ENCODE measurements at regions not wholly inside any gene's neighbourhood (a gene's known extent, or its start where the extent isn't known, plus 50 kb on each side); places are given as distances from the start of the nearest gene placed in this dataset.

DNA sequence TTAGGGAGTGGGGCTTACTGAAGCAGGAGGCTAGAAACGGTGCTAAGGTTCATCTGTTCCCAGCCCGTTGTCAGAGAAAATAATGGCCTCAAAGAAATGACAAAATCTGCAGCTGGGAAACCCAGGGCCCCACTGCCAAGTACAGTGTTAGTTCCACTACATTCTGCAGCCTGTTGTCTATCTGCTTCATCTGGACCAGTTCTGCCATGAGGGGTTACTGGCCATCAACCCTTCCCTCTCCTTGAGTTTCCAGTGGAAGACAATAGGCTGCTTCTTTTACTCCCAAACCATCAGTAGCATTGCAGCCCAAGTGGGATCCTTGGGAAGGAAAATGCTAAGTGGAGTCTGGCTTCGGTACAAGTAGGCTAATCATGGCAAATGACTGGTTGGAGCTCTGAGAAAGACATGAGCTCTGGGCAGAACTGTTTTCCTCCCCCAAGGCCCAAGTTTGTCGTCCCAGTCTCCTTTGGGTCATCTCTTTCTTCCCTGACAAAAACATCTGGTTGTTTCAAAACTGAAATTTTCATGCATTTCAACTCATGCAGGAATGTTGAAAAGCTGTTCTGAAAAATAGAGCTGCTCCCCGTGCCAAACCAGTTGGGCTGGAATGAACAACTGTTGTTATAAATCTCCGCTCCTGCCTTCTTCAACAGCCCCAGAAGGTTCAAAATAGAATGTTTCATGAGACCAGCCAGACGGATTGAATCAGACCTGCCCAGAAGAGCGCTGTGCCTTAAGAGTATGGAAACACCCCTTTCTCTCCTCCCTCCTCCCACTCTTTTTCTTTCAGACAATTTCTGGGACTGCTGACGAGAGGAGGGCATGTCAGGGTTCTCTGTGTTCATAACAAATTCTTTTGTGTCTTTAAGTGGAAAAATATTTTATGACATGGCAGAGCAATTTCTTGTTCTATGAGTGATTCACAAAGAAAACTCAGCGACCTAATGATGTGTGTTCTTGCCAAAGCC lies 116.6 kb downstream of the RAB18 start:
- intact Hi-C loops (cut with DNase I), result no loop called here
- no peak for TF ChIP-seq POLR2A (IDR thresholded peaks at IDR 0.05)
- peak in 1 of 2 donors; percentile 72 for TF ChIP-seq POLR2AphosphoS5 (IDR thresholded peaks at IDR 0.05; ENCODE audit: insufficient read depth in 1 of 2, low read depth in 1 of 2)
- Histone ChIP-seq H3K27me3 (no peaks in the 10 kb centered on the region), H3K4me1 (peaks cover 21% of the 10 kb centered on the region), H3K27ac (peak overlapping the region; percentile 64), H3K4me3 (peak overlapping the region; percentile 4 to 19), H3K9me3 (no peaks in the 10 kb centered on the region), H3K36me3 (no peaks in the 10 kb centered on the region)
- peak in 1 of 2 donors; percentile 84 for DNase-seq (ENCODE audit: extremely low spot score in 2 of 2)

DNA sequence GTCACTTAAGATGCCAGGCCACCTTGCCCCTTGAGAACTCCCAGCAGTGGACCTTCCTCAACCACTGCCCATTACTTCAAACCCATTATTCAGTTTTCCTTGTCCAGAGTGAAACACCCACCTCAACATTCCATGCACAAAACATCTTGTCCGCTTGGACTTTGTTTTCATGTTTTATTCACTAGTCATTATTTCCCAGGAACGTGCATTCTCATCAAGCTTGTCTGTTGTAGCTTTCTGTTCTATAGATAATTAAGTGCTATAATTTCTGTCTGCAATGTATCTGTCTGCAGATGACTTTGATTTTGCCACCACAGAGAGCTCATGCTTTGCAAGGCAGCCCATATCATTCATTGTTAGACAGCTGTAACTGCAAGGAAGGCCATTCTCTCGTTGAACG lies 117.4 kb downstream of the RAB18 start:
- TF ChIP-seq POLR2AphosphoS5 (IDR thresholded peaks at IDR 0.05; ENCODE audit: insufficient read depth in 1 of 2, low read depth in 1 of 2) (no peak), POLR2A (IDR thresholded peaks at IDR 0.05) (no peak)
- TF ChIP-seq, protein P1, sequence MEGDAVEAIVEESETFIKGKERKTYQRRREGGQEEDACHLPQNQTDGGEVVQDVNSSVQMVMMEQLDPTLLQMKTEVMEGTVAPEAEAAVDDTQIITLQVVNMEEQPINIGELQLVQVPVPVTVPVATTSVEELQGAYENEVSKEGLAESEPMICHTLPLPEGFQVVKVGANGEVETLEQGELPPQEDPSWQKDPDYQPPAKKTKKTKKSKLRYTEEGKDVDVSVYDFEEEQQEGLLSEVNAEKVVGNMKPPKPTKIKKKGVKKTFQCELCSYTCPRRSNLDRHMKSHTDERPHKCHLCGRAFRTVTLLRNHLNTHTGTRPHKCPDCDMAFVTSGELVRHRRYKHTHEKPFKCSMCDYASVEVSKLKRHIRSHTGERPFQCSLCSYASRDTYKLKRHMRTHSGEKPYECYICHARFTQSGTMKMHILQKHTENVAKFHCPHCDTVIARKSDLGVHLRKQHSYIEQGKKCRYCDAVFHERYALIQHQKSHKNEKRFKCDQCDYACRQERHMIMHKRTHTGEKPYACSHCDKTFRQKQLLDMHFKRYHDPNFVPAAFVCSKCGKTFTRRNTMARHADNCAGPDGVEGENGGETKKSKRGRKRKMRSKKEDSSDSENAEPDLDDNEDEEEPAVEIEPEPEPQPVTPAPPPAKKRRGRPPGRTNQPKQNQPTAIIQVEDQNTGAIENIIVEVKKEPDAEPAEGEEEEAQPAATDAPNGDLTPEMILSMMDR (IDR thresholded peaks at IDR 0.05), result no peak
- intact Hi-C loops (cut with DNase I), result no loop called here
- H3K9me3 ChIP-seq, result no peaks in the 10 kb centered on the region
- H3K36me3 ChIP-seq, result no peaks in the 10 kb centered on the region
- H3K4me1 ChIP-seq, result peaks cover 21% of the 10 kb centered on the region
- peak overlapping the region in 1 of 2 donors; percentile 19 for H3K4me3 ChIP-seq
- no peaks in the 10 kb centered on the region for H3K27me3 ChIP-seq
- H3K27ac ChIP-seq, result peak overlapping the region; percentile 64
- DNase-seq (ENCODE audit: extremely low spot score in 2 of 2), result no peak

DNA sequence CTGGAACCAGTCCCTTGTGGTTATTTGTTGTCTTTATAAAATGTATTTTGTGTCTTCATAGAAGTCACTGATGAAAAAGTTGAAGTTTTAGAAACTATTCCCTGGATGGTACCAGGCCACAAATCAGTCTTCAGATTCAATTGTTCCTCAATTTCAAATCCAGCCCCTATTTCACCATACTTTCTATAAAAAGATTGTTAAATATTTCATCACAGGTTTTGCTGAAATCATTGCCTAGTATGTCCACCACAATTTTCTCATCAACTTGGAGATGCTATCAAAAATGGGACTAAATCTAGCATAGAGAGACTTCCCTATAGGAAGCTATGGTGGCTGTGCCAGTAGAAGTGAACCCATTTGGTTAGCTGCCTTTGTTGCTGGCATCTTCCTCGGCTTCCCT lies 118.5 kb downstream of the RAB18 start:
- no peak for TF ChIP-seq POLR2A (IDR thresholded peaks at IDR 0.05)
- TF ChIP-seq, protein P1 (IDR thresholded peaks at IDR 0.05), result no peak
- no peak for TF ChIP-seq POLR2AphosphoS5 (IDR thresholded peaks at IDR 0.05; ENCODE audit: insufficient read depth in 1 of 2, low read depth in 1 of 2)
- no peak overlapping the region for H3K27ac ChIP-seq
- intact Hi-C loops (cut with DNase I), result no loop called here
- H3K4me3 ChIP-seq, result no peak overlapping the region
- no peaks in the 10 kb centered on the region for H3K36me3 ChIP-seq
- no peaks in the 10 kb centered on the region for H3K27me3 ChIP-seq
- H3K4me1 ChIP-seq, result peaks cover 21% of the 10 kb centered on the region
- no peaks in the 10 kb centered on the region for H3K9me3 ChIP-seq
- no peak for DNase-seq (ENCODE audit: extremely low spot score in 2 of 2)
